ENCODE measurements at regions not wholly inside any gene's neighbourhood (a gene's known extent, or its start where the extent isn't known, plus 50 kb on each side); places are given as distances from the start of the nearest gene placed in this dataset.

GRCh38 chr6:141641951-141642350 is 490.8 kb upstream of the GJE1 start:
- TF ChIP-seq, protein P1, sequence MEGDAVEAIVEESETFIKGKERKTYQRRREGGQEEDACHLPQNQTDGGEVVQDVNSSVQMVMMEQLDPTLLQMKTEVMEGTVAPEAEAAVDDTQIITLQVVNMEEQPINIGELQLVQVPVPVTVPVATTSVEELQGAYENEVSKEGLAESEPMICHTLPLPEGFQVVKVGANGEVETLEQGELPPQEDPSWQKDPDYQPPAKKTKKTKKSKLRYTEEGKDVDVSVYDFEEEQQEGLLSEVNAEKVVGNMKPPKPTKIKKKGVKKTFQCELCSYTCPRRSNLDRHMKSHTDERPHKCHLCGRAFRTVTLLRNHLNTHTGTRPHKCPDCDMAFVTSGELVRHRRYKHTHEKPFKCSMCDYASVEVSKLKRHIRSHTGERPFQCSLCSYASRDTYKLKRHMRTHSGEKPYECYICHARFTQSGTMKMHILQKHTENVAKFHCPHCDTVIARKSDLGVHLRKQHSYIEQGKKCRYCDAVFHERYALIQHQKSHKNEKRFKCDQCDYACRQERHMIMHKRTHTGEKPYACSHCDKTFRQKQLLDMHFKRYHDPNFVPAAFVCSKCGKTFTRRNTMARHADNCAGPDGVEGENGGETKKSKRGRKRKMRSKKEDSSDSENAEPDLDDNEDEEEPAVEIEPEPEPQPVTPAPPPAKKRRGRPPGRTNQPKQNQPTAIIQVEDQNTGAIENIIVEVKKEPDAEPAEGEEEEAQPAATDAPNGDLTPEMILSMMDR (IDR thresholded peaks at IDR 0.05; ENCODE audit: insufficient read depth, low read length, poor library complexity, severe bottlenecking), result no peak
- TF ChIP-seq EZH2phosphoT487 (conservative IDR thresholded peaks at IDR 0.05; ENCODE audit: low read length), result no peak
